ENCODE measurements at regions not wholly inside any gene's neighbourhood (a gene's known extent, or its start where the extent isn't known, plus 50 kb on each side); places are given as distances from the start of the nearest gene placed in this dataset.

- TF ChIP-seq, protein P1, sequence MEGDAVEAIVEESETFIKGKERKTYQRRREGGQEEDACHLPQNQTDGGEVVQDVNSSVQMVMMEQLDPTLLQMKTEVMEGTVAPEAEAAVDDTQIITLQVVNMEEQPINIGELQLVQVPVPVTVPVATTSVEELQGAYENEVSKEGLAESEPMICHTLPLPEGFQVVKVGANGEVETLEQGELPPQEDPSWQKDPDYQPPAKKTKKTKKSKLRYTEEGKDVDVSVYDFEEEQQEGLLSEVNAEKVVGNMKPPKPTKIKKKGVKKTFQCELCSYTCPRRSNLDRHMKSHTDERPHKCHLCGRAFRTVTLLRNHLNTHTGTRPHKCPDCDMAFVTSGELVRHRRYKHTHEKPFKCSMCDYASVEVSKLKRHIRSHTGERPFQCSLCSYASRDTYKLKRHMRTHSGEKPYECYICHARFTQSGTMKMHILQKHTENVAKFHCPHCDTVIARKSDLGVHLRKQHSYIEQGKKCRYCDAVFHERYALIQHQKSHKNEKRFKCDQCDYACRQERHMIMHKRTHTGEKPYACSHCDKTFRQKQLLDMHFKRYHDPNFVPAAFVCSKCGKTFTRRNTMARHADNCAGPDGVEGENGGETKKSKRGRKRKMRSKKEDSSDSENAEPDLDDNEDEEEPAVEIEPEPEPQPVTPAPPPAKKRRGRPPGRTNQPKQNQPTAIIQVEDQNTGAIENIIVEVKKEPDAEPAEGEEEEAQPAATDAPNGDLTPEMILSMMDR (IDR thresholded peaks at IDR 0.05), result no peak
- no peak for TF ChIP-seq MAFK (IDR thresholded peaks at IDR 0.05; ENCODE audit: partially characterized antibody)
- TF ChIP-seq HDAC2 (IDR thresholded peaks at IDR 0.05), result no peak
- no peak for TF ChIP-seq CEBPB (IDR thresholded peaks at IDR 0.05)
- no peak for TF ChIP-seq CBX8 (IDR thresholded peaks at IDR 0.05)
- TF ChIP-seq TP53 (CRISPR knock-in tag; IDR thresholded peaks at IDR 0.05), result no peak
- no peak for TF ChIP-seq KDM1A (IDR thresholded peaks at IDR 0.05; ENCODE audit: low read depth)
Observed at GRCh38 chr11:37830529-37830928, 1232.5 kb upstream of the RAG2 start.
